Activated B cell treated with CpG ODN at 0.5 μM for 24 hours (primary cell): ENCODE measurements at regions not wholly inside any gene's neighbourhood (a gene's known extent, or its start where the extent isn't known, plus 50 kb on each side); places are given as distances from the start of the nearest gene placed in this dataset.

Experiments
- ATAC-seq: fragments of 200-7000 bp; cut with Tn5 transposase; one replicate; pipeline ENCODE4 v1.10.0; 2021; ENCODE audit warnings: low read depth, mild to moderate bottlenecking, moderate library complexity
- CTCF ChIA-PET: fragments of 350-600 bp; sonication (Branson Sonifier 250); formaldehyde crosslinking; loops from one replicate; lab custom pipeline; 2021; ENCODE audit warnings: antibody characterized with exemption; lab: Charles Lee
- POLR2A ChIA-PET: fragments of 350-600 bp; sonication (Branson Sonifier 250); formaldehyde crosslinking; loops from one replicate; lab custom pipeline; 2021; ENCODE audit warnings: antibody characterized with exemption; lab: Charles Lee
- DNase-seq: peaks from one replicate; pipeline ENCODE4 v3.0.0; 2022
- H3K27ac Mint-ChIP-seq: one replicate; pipeline ENCODE4 v1.8.0; 2020; ENCODE audit warnings: mixed read lengths
- H3K27me3 Mint-ChIP-seq: one replicate; pipeline ENCODE4 v1.8.0; 2021; ENCODE audit warnings: mixed read lengths
- H3K36me3 Mint-ChIP-seq: one replicate; pipeline ENCODE4 v1.8.0; 2021; ENCODE audit warnings: low read depth, mixed read lengths
- H3K4me1 Mint-ChIP-seq: one replicate; pipeline ENCODE4 v1.8.0; 2021; ENCODE audit warnings: mixed read lengths
- H3K4me3 Mint-ChIP-seq: one replicate; pipeline ENCODE4 v1.8.0; 2020; ENCODE audit warnings: mild to moderate bottlenecking, mixed read lengths
- H3K9me3 Mint-ChIP-seq: one replicate; pipeline ENCODE4 v1.8.0; 2020; ENCODE audit warnings: mixed read lengths
- CTCF ChIP-seq: fragments of 200-600 bp; IDR thresholded peaks from one replicate; pipeline ENCODE4 v1.8.0; 2022; ENCODE audit warnings: antibody characterized with exemption, mild to moderate bottlenecking
- intact Hi-C: fragments of 100-400 bp; cut with micrococcal nuclease; formaldehyde crosslinking; loops from one replicate; pipeline ENCODE4 v1.15.1; 2024

DNA sequence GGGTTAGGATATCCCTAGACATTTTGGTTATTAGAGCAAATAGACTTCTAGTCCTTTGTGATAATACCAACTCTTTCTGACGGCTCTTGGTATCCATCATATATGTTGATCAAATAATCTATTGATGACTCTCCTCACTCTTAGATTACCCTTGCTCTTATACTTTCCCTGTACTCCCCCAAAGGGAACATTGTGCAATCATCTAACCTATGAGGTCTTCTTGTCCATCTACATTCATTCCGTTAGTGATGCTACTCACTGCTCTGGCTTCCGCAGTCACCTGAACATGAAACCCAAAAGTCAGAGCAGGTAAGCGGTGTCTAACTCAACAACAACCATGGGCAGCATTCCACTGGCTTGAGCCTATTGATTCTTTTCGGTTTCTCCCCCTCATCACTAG is 223.7 kb upstream of the SALL1 start:
- TF ChIP-seq CTCF = no peak
- DNase-seq (no peak), ATAC-seq (no peak)
- Mint-ChIP-seq H3K27ac (no peak overlapping the region), H3K36me3 (no peaks in the 10 kb centered on the region), H3K4me1 (no peaks in the 10 kb centered on the region), H3K4me3 (no peak overlapping the region), H3K9me3 (no peaks in the 10 kb centered on the region), H3K27me3 (no peaks in the 10 kb centered on the region)
- POLR2A ChIA-PET = no interaction called here
- intact Hi-C loops = no loop called here
- CTCF ChIA-PET = no interaction called here

GRCh38 chr16:51374346-51374745 is 223.3 kb upstream of the SALL1 start:
- no peak overlapping the region for H3K4me3 Mint-ChIP-seq
- no peaks in the 10 kb centered on the region for H3K27me3 Mint-ChIP-seq
- POLR2A ChIA-PET = no interaction called here
- CTCF ChIA-PET = no interaction called here
- no peak for TF ChIP-seq CTCF
- H3K36me3 Mint-ChIP-seq = no peaks in the 10 kb centered on the region
- no peak overlapping the region for H3K27ac Mint-ChIP-seq
- DNase-seq (no peak), ATAC-seq (no peak)
- H3K9me3 Mint-ChIP-seq = no peaks in the 10 kb centered on the region
- no peaks in the 10 kb centered on the region for H3K4me1 Mint-ChIP-seq
- intact Hi-C loops = no loop called here

DNA sequence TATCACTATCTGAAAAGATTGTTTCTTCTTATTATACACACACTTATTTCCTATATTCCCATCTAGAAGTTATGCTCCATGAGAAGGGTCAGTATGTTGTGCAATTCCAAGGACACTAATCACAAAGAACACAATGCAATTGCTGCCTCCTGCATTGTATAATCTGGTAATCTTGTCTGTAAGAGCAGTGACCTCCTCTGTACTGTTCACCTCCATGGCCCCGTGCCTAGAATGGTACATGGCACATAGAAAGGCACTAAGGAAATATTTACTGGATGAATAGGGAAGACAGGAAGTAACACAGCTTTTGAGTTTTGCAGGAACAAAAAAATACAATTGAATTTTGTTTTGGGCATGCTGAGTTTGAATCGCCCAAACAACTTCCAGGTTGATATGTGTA is 214.6 kb upstream of the SALL1 start:
- DNase-seq (no peak), ATAC-seq (no peak)
- Mint-ChIP-seq H3K9me3 (peaks cover 6% of the 10 kb centered on the region), H3K27me3 (no peaks in the 10 kb centered on the region), H3K4me3 (no peak overlapping the region), H3K27ac (no peak overlapping the region), H3K4me1 (no peaks in the 10 kb centered on the region), H3K36me3 (no peaks in the 10 kb centered on the region)
- CTCF ChIA-PET = no interaction called here
- intact Hi-C loops = no loop called here
- POLR2A ChIA-PET = no interaction called here
- TF ChIP-seq CTCF = no peak

GRCh38 chr16:51359141-51359955 is 208.3 kb upstream of the SALL1 start:
- no peak for ATAC-seq
- Mint-ChIP-seq H3K27me3 (no peaks in the 10 kb centered on the region), H3K27ac (no peak overlapping the region), H3K9me3 (peaks cover 10% of the 10 kb centered on the region), H3K4me1 (no peaks in the 10 kb centered on the region), H3K4me3 (no peak overlapping the region), H3K36me3 (no peaks in the 10 kb centered on the region)
- ChIA-PET CTCF (no interaction called here), POLR2A (no interaction called here)
- no peak for DNase-seq
- intact Hi-C loops = no loop called here
- no peak for TF ChIP-seq CTCF

DNA sequence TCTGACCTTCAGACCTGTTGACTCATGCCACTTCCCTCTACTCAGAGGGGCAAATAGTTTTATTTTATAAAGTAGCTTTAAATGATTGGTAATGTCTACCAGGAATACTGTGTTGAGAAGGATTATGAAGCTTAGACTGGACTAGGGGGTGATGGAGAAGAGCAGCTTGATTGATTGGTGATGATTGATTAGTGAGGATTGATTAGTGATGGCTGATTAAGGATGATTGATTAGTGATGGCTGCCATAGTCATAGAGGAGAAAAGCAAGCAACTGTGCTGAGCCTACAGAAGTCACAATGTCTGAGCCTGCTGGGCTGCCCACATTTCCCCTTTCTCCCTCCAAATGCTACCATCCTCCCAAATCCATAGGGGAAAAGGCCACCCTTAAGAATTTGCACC is 206.8 kb upstream of the SALL1 start:
- H3K9me3 Mint-ChIP-seq = peaks cover 8% of the 10 kb centered on the region
- H3K27ac Mint-ChIP-seq = no peak overlapping the region
- no peak for TF ChIP-seq CTCF
- intact Hi-C loops = no loop called here
- H3K4me1 Mint-ChIP-seq = no peaks in the 10 kb centered on the region
- ChIA-PET CTCF (no interaction called here), POLR2A (no interaction called here)
- no peaks in the 10 kb centered on the region for H3K36me3 Mint-ChIP-seq
- no peaks in the 10 kb centered on the region for H3K27me3 Mint-ChIP-seq
- DNase-seq (no peak), ATAC-seq (no peak)
- no peak overlapping the region for H3K4me3 Mint-ChIP-seq
